CD4-positive, alpha-beta T cell treated with Interleukin-12 subunit alpha and Interleukin-12 subunit beta, for 1 hour (primary cell): ENCODE measurements at regions not wholly inside any gene's neighbourhood (a gene's known extent, or its start where the extent isn't known, plus 50 kb on each side); places are given as distances from the start of the nearest gene placed in this dataset.

Experiments
- DNase-seq: peaks from one replicate; pipeline ENCODE4 v3.0.0-alpha.2; 2020

- DNase-seq: no peak
These were observed 90.4 kb downstream of the RBFOX3 start for GRCh38 chr17:79520167-79521165.

DNA sequence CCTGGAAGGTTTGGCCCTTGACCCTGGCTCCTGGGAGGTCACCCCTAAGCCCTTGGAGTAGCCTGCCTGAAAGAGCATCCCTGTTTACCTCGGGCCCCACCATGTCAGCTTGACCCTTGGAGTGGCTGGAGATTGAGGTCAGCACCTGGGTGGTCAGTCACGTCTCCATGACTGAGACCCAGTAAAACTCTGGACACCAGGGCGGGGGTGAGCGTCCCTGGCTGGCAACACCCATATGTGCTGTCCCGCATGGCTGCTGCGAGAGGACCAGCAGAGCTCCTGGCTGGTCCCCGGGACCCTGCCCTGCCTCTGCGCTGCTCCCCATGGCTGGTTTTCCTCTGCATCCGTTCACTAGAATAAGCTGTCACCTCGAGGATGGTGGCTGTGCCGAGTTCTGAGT, 91.2 kb downstream of the RBFOX3 start:
- no peak for DNase-seq

GRCh38 chr17:79518585-79519523, 92.0 kb downstream of the RBFOX3 start:
- no peak for DNase-seq

- no peak for DNase-seq
These were observed 92.8 kb downstream of the RBFOX3 start for GRCh38 chr17:79517827-79518584.

- DNase-seq: no peak
These were observed 94.9 kb downstream of the RBFOX3 start for GRCh38 chr17:79515646-79516571.

GRCh38 chr17:79515110-79515509, 95.7 kb downstream of the RBFOX3 start:
- no peak for DNase-seq

GRCh38 chr17:79513820-79514535, 96.9 kb downstream of the RBFOX3 start:
- DNase-seq: no peak

GRCh38 chr17:79513206-79513605, 97.6 kb downstream of the RBFOX3 start:
- no peak for DNase-seq

DNA sequence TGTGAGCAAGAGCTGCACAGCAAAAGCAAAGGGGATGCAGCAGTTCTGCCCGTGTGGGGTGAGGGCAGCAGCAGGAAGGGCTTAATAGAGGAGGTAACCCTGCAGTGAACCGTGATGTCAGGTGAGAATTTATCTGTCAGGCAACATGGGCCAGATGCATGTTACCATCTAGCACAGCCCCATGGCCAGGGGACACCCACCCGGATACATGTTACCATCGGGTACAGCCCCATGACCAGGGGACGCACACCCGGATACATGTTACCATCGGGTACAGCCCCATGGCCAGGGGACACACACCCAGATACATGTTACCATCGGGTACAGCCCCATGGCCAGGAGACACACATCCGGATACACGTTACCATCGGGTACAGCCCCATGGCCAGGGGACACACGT, 99.4 kb downstream of the RBFOX3 start:
- no peak for DNase-seq

- DNase-seq: no peak
These were observed 100.8 kb downstream of the RBFOX3 start for GRCh38 chr17:79510071-79510470.

- no peak for DNase-seq
These were observed 101.4 kb downstream of the RBFOX3 start for GRCh38 chr17:79509490-79509889.

DNA sequence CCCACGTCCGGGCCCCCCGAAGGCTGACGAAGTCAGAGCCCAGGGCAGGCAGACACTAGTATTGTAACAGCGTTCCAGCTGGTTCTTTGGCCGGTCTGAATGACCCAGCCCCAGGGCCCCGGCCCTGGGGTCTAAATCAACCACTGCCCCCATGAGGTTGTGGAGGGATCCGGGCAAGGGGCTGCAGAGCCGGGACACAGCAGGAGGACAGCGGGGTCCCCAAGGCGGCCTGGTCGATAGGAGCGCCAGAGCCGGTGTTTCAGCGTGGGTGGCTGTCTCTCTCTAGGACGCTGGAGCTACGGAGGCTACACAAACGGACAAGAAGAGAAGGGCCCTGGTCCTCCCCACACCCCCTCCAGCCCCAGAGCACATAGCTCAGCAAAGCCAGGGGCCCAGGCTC, 101.8 kb downstream of the RBFOX3 start:
- no peak for DNase-seq

DNA sequence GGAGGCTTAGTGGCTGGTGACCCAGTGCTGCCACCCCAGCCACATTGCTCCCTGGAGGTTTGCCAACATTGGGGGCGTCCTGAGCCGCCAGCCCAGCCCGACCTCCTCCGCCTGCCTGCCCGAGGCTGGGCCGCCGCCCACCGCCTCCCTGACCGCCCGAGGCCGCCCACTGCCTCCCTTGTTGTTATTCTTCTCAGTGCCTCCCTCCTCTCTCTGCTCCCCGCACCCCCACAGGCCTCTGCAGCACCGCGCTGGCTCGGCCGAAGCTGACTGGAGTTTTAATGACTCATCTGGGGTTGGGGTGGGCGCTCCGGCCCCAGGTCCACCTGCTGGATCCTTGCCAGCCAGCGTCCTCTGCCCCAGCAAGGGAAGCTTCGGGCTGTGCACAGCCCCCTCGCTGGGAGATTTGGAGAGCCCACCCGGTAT, 102.5 kb downstream of the RBFOX3 start:
- DNase-seq: no peak

DNA sequence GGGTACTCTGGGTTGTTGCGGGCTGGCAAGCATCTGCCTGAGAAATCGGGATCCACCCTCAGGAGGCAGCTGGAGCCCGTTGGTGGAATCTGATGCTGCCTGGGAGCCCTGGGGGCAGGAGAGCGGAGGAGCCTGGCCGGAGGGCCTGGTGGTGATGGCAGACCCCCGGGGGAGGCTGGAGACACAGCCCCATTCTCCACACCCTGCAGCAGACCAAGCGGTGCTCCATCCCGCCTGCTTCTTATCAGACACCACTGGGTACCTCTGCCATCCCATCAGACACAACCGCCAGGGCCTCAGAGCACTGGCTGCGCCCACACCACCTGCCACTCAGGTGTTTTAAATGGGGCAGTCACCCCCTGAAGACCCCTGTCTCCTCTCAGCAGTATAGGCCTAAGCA, 103.9 kb downstream of the RBFOX3 start:
- no peak for DNase-seq

DNA sequence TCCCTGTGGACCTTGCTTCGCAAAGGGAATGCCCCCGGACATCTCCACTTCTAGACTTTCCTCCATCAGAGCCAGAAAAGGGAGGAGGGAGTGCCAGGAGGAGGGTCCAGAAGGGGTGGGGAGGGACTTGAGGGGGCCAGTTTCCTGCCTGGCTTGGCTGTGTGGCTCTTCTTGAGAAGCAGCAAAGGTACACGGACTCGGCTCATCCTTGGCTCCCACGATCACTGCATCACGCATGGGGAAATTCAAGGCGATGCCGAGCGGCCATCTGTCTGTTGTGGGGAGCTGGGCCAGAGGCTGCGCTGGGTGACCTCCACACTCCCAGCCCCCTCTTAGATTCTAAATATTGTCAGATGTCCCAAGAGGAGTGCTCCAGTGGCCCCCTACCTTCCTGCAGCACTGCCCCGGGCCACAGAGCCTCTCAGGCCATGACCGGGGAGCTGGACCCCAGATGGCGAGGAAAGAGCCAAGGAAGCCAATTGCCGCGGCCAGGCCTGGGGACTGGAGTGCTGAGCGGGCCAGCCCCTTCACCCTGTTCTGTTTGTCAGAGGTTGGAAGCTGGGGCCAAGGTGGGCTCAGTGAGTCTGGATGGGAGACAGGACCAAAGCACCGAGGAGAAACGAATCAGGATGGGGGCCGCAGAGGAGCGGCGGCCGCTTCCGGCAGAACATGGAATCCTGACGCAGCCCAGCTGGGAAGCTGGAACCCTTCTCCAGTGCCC, 104.5 kb downstream of the RBFOX3 start:
- no peak for DNase-seq

DNA sequence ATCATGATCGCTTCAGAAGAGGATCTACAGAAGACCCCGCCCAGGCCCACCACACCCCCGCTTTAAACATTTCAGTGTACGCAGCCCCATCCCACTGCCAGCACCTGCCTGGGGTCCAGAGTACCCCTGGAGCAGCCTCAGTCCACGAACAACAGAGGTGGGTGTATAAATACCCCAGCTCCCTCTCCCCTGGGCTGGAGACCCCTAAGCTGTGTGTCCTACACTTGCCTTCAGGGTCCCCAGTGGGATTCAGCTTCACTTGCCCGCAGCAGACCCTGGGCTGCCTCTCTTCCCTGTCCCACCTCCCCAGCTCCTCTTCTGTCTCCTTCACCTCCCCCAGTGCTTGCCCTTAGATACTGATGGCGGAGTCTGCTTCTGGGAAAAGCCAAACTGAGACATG, 105.7 kb downstream of the RBFOX3 start:
- no peak for DNase-seq

DNA sequence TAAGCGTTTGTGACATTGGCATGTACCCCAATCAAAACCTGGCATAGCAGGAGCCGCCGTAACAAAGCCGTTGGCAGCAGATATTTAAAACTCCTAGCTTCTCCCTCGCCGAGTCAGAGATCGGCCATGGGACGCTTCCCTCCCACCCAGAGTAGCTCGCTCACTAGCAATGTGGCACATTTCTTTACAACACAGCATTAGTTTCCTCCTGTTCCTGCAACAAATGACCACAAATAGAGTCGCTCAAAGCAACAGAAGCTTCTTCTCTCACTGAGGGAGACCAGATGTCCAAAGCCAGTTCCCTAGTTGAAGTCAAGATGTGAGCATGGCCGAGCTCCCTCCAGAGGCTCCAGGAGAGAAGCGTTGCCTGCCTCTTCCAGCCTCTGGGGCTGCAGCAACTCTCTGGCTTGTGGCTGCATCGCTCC, 106.7 kb downstream of the RBFOX3 start:
- no peak for DNase-seq

GRCh38 chr17:79503126-79503839, 107.6 kb downstream of the RBFOX3 start:
- DNase-seq: no peak

DNA sequence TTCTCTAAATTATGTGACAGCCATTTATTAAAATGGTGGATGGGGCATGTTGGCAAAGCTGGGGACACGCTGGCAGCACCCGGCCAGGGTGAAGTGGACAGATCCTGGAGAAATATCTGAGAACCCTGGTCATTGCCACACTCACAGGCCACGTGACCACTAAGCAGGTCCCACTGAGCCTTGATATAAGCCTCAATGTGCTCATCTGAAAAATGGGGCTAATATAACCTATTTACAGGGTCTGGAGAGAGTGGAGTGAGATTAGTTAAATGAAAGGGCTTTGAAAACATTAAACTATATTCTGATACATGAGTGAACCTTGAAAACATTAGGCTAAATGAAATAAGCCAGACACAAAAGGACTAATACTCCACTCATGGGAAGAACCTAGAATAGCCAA, 108.9 kb downstream of the RBFOX3 start:
- no peak for DNase-seq
